Gastrocnemius medialis (tissue), 4 donors: ENCODE measurements at regions not wholly inside any gene's neighbourhood (a gene's known extent, or its start where the extent isn't known, plus 50 kb on each side); places are given as distances from the start of the nearest gene placed in this dataset.

Experiments used
- POLR2A ChIP-seq, 2 donors: fragments of 450-650 bp; IDR thresholded peaks; one replicate each; pipeline ENCODE4 v1.6.1; 2017; ENCODE audit warnings: antibody characterized with exemption in 2 of 2, mild to moderate bottlenecking in 2 of 2, moderate library complexity in 2 of 2
- TF ChIP-seq, protein P1 (sequence below), 5 experiments: fragments of 450-650 bp in 3 of 5; fragments of 200-600 bp in 2 of 5; sonication (generic) in 2 of 5; IDR thresholded peaks in 4 of 5; conservative IDR thresholded peaks in 1 of 5; 1 replicate in 4 of 5; 2 replicates in 1 of 5; pipeline ENCODE4 v1.5.1; 2016 to 2019; ENCODE audit warnings: antibody characterized with exemption in 5 of 5, mild to moderate bottlenecking in 3 of 5, moderate library complexity in 3 of 5

DNA sequence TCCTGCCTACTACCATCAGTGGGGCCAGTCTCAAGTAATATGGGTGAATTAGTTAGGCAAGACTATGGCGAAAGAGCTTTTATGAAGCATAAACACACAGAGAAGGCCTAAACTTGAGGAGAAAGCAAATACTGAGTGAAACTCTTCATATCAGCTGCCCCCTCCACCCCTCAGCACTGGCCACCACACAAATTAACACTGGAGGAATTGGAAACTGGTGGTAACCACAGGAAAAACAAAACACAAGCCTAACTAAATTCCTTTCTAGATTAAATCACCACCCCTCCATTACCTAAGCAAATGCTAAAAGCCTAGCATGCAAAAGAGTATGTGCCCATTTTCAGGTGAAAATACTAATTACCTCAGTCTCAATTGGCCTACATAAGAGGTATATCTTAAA, 774.7 kb upstream of the NECTIN3 start:
- TF ChIP-seq, protein P1, sequence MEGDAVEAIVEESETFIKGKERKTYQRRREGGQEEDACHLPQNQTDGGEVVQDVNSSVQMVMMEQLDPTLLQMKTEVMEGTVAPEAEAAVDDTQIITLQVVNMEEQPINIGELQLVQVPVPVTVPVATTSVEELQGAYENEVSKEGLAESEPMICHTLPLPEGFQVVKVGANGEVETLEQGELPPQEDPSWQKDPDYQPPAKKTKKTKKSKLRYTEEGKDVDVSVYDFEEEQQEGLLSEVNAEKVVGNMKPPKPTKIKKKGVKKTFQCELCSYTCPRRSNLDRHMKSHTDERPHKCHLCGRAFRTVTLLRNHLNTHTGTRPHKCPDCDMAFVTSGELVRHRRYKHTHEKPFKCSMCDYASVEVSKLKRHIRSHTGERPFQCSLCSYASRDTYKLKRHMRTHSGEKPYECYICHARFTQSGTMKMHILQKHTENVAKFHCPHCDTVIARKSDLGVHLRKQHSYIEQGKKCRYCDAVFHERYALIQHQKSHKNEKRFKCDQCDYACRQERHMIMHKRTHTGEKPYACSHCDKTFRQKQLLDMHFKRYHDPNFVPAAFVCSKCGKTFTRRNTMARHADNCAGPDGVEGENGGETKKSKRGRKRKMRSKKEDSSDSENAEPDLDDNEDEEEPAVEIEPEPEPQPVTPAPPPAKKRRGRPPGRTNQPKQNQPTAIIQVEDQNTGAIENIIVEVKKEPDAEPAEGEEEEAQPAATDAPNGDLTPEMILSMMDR (IDR thresholded peaks at IDR 0.05 in 4 of 5, conservative IDR thresholded peaks at IDR 0.05 in 1 of 5): no peak
- TF ChIP-seq POLR2A (IDR thresholded peaks at IDR 0.05): no peak
